ENCODE measurements at regions not wholly inside any gene's neighbourhood (a gene's known extent, or its start where the extent isn't known, plus 50 kb on each side); places are given as distances from the start of the nearest gene placed in this dataset.

DNA sequence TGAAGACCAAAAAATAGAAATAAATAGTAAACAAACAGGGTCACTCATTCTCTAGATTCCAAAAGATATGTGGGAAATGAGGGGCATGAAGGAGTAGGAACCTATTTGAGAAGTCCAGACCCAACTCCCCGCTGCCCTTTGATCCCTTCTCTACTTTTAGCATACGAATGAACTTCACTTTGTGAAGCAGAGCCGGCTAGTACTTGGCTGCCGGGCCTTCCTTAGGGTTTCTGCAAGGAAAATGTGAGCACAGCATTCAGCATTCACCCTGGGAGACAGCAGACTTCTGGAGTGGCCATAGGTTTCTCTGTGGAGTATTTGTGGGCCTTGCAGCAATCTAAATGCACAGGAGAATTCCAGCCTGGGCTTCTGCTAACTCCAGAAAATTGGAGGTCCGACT lies 76.3 kb upstream of the PRKAR2B start:
- 32% methylated on average over 5 of the region's 5 CpGs; no CpG with 5 or more reads in 1 of the 2 experiments for WGBS, 2 experiments (ENCODE audit: extremely low coverage in 1 of 2, insufficient coverage in 1 of 2, insufficient read length in 1 of 2, insufficient replicate concordance in 2 of 2, low coverage in 1 of 2, low lambda C conversion rate in 2 of 2, missing lambda C conversion rate in 1 of 2)
- no peak for TF ChIP-seq HDAC2 (IDR thresholded peaks at IDR 0.05; ENCODE audit: borderline replicate concordance in 1 of 2, low read depth in 2 of 2, low read length in 2 of 2)
- TF ChIP-seq SIRT6 (IDR thresholded peaks at IDR 0.05; ENCODE audit: low read length), result no peak
- TF ChIP-seq RFX5 (IDR thresholded peaks at IDR 0.05; ENCODE audit: borderline replicate concordance, low read depth, low read length), result no peak
- no peak for TF ChIP-seq RXRA (IDR thresholded peaks at IDR 0.05; ENCODE audit: insufficient read depth, low read depth, low read length)
- no peak for TF ChIP-seq KDM5A (IDR thresholded peaks at IDR 0.05; ENCODE audit: low read length)
- TF ChIP-seq, protein P1, sequence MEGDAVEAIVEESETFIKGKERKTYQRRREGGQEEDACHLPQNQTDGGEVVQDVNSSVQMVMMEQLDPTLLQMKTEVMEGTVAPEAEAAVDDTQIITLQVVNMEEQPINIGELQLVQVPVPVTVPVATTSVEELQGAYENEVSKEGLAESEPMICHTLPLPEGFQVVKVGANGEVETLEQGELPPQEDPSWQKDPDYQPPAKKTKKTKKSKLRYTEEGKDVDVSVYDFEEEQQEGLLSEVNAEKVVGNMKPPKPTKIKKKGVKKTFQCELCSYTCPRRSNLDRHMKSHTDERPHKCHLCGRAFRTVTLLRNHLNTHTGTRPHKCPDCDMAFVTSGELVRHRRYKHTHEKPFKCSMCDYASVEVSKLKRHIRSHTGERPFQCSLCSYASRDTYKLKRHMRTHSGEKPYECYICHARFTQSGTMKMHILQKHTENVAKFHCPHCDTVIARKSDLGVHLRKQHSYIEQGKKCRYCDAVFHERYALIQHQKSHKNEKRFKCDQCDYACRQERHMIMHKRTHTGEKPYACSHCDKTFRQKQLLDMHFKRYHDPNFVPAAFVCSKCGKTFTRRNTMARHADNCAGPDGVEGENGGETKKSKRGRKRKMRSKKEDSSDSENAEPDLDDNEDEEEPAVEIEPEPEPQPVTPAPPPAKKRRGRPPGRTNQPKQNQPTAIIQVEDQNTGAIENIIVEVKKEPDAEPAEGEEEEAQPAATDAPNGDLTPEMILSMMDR (IDR thresholded peaks at IDR 0.05; ENCODE audit: control extremely low read depth in 1 of 3, insufficient read depth in 1 of 3, low read depth in 1 of 3, low read length in 3 of 3), result no peak
- no peak for TF ChIP-seq BACH1 (IDR thresholded peaks at IDR 0.05; ENCODE audit: low read length)
- no peak for TF ChIP-seq SP4 (IDR thresholded peaks at IDR 0.05; ENCODE audit: low read length)
- TF ChIP-seq GTF2F1 (IDR thresholded peaks at IDR 0.05; ENCODE audit: borderline replicate concordance, low read depth, low read length), result no peak
- TF ChIP-seq POLR2AphosphoS5 (IDR thresholded peaks at IDR 0.05; ENCODE audit: low read depth, low read length), result no peak
- TF ChIP-seq, protein P2, sequence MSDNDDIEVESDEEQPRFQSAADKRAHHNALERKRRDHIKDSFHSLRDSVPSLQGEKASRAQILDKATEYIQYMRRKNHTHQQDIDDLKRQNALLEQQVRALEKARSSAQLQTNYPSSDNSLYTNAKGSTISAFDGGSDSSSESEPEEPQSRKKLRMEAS (IDR thresholded peaks at IDR 0.05), result no peak
- no peak for TF ChIP-seq RBBP5 (IDR thresholded peaks at IDR 0.05; ENCODE audit: borderline replicate concordance, low read depth, low read length)

More for the DNA sequence above, 76.3 kb upstream of the PRKAR2B start:
- Histone ChIP-seq H3K18ac (ENCODE audit: extremely low read depth, low read length) (no peak overlapping the region), H2BK120ac (replicated peaks; ENCODE audit: low read depth, low read length) (no peak overlapping the region), H2BK20ac (ENCODE audit: low read length) (no peak overlapping the region), H3K27me3 (replicated peaks in 1 of 4; ENCODE audit: control insufficient read depth in 3 of 4, extremely low read depth in 1 of 4, insufficient read depth in 3 of 4, low read length in 3 of 4) (no peaks in the 10 kb centered on the region), H4K91ac (replicated peaks; ENCODE audit: insufficient read length, low read length) (no peak overlapping the region), H4K20me1 (replicated peaks in 1 of 2; ENCODE audit: control insufficient read depth in 1 of 2, insufficient read depth in 2 of 2, low read length in 2 of 2) (no peaks in the 10 kb centered on the region), H3K79me1 (ENCODE audit: low read depth, low read length) (no peaks in the 10 kb centered on the region), H3K14ac (ENCODE audit: insufficient read length) (no peak overlapping the region), H3K4ac (replicated peaks; ENCODE audit: insufficient read length, low read depth, low read length) (no peak overlapping the region), H2AFZ (ENCODE audit: low read length) (no peak overlapping the region), H3K36me3 (ENCODE audit: control insufficient read depth in 2 of 4, insufficient read depth in 4 of 4, low read length in 3 of 4) (no peaks in the 10 kb centered on the region), H3K4me3 (ENCODE audit: extremely low read depth in 1 of 4, insufficient read depth in 2 of 4, low read depth in 3 of 4, low read length in 4 of 4) (no peak overlapping the region), H2BK5ac (ENCODE audit: low read depth, low read length) (no peak overlapping the region), H3K79me2 (ENCODE audit: control insufficient read depth in 1 of 2, insufficient read depth in 2 of 2, low read length in 2 of 2) (no peaks in the 10 kb centered on the region), H3K23me2 (ENCODE audit: low read depth, low read length) (no peaks in the 10 kb centered on the region), H3K56ac (replicated peaks; ENCODE audit: insufficient read length, low read depth, low read length) (no peak overlapping the region), H2BK12ac (ENCODE audit: low read depth, low read length) (no peak overlapping the region), H3K27ac (ENCODE audit: low read depth, low read length) (no peak overlapping the region), H3K23ac (ENCODE audit: insufficient read length) (no peak overlapping the region), H4K5ac (ENCODE audit: insufficient read length, low read depth, low read length) (no peak overlapping the region), H4K8ac (ENCODE audit: extremely low read depth, insufficient read depth, low read length) (no peak overlapping the region), H3K9ac (replicated peaks in 1 of 4; ENCODE audit: extremely low read depth in 1 of 4, low read depth in 3 of 4, low read length in 3 of 4) (no peak overlapping the region), H3K4me2 (ENCODE audit: insufficient read depth in 1 of 2, low read depth in 2 of 2, low read length in 2 of 2) (0 out of 4 replicates have a peak overlapping the region, but pooled peaks of 1 of the 2 experiments have one; percentile 26), H3K9me3 (ENCODE audit: insufficient read depth in 2 of 2, low read depth in 1 of 2, low read length in 1 of 2) (no peaks in the 10 kb centered on the region), H2AK5ac (ENCODE audit: low read depth, low read length) (no peak overlapping the region), H2BK15ac (ENCODE audit: low read length) (no peak overlapping the region), H3K4me1 (replicated peaks in 1 of 4; ENCODE audit: control insufficient read depth in 3 of 4, insufficient read depth in 4 of 4, low read length in 3 of 4) (peaks cover 3 to 10% (median 5%) of the 10 kb centered on the region in 4 experiments; a peak in 6 of 7 replicates)
- CTCF ChIA-PET (ENCODE audit: partially characterized antibody), result interaction anchor here (1.1 to 1.5 kb wide), 3 partner anchors 8 to 181 kb away, joined by 3 to 8 read pairs (median 4); no protein-coding TSS in a partner anchor
- POLR2A ChIA-PET (ENCODE audit: partially characterized antibody), result no interaction called here
- no peak for DNase-seq (ENCODE audit: low read depth in 1 of 2, low spot score in 2 of 2)
- peak; percentile 85 for FAIRE-seq
